ENCODE measurements at regions not wholly inside any gene's neighbourhood (a gene's known extent, or its start where the extent isn't known, plus 50 kb on each side); places are given as distances from the start of the nearest gene placed in this dataset.
"Not testable (repeated sequence)": the region's sequence is repeated elsewhere in the genome, so short reads cannot be mapped to it uniquely, and the experiment has no call there.

DNA sequence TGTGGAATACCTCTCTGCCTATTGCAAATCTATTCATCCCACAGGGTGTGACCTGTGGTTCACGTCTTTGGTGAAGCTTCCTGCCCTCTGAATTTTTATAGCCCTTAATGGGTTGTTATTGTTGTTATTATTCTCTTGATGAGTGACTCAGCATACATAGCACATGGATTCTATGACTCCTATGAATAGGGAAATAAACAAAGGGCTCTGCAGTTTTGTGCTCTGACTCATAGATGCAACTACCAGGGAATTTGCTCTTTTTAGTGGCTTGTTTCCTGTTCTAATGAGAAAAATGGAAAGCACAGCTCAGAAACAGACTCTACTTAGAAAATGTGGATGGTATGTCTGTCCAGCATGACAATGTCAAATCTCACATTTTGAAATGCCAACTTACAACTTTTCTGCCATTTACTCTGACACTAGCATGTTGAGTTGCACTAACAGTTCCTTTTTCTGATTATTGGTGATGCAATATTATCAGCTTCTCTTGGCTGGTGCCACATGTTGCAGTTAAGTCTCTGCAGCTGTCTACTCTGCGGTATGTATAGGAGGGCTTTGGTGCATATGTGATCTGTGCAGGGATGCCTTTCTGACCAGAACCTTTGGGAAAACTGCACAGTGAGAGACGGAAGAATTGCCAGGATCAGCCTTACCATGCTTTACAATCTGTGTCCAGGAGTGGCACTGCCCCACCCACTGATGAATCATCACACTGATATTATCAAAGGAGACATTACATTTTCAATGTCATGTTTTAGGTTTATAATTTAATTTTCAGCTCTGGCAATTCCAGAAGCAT is 996.4 kb upstream of the WWC1 start:
- in situ Hi-C loops (cut with MboI; ENCODE audit: low sequenced_read_pairs), result no loop called here

DNA sequence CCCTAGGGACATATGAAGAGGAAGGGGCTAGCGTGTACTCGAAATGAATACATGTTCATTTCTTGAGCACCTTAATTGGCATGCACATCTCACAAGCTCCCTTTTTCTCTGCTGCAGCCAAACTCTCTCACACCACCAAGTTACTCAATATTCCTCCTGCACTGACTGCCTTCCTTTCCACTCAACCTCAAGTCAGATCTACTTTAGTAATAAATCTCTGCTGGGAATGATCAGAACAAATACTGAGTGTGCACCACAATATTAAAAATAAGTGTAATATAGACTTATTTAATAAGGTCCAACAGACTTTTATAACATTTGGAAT is 995.8 kb upstream of the WWC1 start:
- in situ Hi-C loops (cut with MboI; ENCODE audit: low sequenced_read_pairs), result no loop called here

- in situ Hi-C loops (cut with MboI; ENCODE audit: low sequenced_read_pairs), result no loop called here
Observed at GRCh38 chr5:167296066-167296465, 995.4 kb upstream of the WWC1 start.

GRCh38 chr5:167296661-167297060 is 994.8 kb upstream of the WWC1 start:
- in situ Hi-C loops (cut with MboI; ENCODE audit: low sequenced_read_pairs), result no loop called here

DNA sequence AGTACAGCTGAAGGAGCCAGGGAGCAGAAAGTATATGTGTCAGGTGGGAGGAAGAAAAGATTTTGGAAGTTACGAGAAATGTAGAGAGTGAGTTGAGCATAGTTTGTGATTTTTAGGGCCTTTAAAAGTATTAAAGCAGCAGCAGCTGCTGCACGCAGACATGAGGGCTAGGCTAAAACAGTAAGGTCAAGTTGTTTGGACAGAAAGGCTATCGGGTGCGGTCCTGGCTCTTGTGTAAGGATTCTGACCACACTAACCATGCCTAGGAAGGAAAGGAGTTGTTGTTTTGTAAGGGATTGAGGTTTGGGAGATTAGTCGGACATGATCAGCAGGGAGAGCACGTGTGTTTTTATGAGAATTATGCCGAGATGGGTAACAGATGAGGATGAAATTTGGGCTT is 991.6 kb upstream of the WWC1 start:
- in situ Hi-C loops (cut with MboI; ENCODE audit: low sequenced_read_pairs), result not testable (repeated sequence)

DNA sequence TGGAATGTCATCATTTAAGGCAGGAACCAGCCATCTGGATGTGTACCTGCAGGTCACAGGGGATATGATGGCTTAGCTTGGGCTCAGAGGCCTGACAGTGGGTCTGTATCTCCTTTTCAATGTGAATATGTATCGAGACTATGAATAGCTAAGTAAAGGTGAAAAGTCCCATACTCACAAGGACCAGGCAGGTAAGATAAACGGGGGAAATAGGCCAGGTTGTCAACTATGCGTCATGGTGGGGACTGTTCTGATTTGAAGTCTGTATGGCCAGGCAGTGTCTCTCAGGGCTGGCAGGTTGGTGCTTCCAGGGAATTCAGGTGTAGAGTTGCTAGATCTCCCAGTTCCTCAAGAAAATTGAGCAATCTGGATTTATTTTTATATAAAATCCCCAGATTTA is 987.9 kb upstream of the WWC1 start:
- in situ Hi-C loops (cut with MboI; ENCODE audit: low sequenced_read_pairs), result no loop called here

- in situ Hi-C loops (cut with MboI; ENCODE audit: low sequenced_read_pairs), result no loop called here
Observed at GRCh38 chr5:167304834-167305469, 986.5 kb upstream of the WWC1 start.

- in situ Hi-C loops (cut with MboI; ENCODE audit: low sequenced_read_pairs), result no loop called here
Observed at GRCh38 chr5:167305591-167306213, 985.7 kb upstream of the WWC1 start.

DNA sequence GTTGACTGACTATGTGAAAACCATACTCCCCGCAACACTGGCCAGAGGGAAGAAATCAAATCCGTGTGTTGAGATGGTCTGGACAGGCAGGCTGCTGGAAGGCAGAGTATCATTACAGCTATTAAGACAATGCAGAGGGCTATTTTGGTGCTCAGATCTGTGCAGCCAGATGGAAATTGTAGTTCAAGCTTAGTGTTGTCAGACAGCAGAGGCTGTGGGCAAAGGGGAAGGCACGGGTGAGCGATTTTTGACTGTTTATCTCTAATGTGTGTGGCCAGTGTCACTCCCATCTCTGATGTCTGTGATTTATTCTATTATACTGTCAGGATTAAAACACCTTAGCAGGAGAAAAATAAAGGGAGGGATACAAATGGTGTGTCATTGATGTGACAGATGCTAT is 984.4 kb upstream of the WWC1 start:
- in situ Hi-C loops (cut with MboI; ENCODE audit: low sequenced_read_pairs), result no loop called here

- in situ Hi-C loops (cut with MboI; ENCODE audit: low sequenced_read_pairs), result no loop called here
Observed at GRCh38 chr5:167308466-167308865, 983.0 kb upstream of the WWC1 start.

DNA sequence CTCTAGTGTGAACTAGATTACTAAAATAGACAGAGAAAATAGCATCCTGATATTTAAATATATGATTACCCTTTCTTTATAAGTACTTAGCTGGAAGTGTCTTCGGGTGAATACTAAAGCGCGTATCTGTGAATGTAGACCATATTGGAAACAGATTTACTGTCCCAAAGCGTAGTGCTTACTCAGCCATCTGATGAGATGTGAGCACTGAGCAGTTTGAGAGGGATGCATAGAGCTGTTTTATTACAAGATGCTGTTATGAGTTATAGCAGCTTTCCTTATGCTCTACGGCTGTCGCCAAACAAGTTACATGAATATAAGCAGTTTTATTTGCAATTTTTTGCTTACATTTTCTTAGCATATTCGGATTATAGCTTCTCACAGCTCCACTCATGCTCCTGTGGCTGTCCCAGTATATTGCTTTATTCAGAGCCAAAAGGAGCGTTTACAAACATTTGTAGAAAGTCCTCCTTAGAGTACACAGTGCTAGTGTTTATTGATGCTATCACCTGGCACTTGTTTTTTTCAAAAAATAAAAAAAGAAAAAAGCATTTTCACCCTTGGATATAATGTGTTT is 981.4 kb upstream of the WWC1 start:
- in situ Hi-C loops (cut with MboI; ENCODE audit: low sequenced_read_pairs), result no loop called here

DNA sequence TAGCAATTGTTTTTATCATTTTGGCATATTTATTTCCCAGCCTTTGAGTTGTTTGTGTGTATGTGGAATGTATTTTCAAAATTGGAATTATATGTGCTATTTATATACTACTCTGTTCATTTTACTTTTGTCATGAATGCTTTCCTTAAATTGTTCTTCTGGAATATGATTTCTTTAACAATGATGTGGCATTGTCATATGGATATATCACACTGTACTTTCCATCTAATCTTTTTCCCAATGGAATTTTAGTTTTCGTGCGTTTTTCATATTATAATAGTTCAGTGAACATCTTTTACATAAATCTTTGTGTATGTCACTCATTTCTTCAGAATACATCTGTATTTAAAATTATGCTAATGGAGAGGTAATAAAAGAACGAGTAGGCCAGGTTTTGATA is 980.1 kb upstream of the WWC1 start:
- in situ Hi-C loops (cut with MboI; ENCODE audit: low sequenced_read_pairs), result no loop called here

- in situ Hi-C loops (cut with MboI; ENCODE audit: low sequenced_read_pairs), result no loop called here
Observed at GRCh38 chr5:167312225-167312624, 979.2 kb upstream of the WWC1 start.

DNA sequence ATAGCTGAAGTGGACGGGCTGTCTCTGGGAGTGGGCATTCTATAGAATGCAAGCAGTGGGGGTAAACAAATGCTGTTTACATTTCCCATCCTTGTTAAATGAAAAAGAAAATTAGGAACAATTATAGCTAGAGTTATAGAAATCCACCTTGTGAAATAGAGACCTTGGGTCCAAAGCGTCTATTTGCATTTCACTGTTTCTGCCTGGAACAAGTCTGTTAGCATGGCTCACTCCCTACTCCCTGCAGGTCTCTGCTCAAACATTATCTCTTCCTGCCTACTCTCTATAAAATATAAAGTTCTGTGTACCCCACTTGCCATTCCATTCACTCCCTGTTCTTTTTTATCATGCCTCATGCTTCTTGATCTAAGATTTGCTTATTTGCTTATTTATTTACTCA is 975.7 kb upstream of the WWC1 start:
- in situ Hi-C loops (cut with MboI; ENCODE audit: low sequenced_read_pairs), result no loop called here

GRCh38 chr5:167317884-167318283 is 973.6 kb upstream of the WWC1 start:
- in situ Hi-C loops (cut with MboI; ENCODE audit: low sequenced_read_pairs), result no loop called here

DNA sequence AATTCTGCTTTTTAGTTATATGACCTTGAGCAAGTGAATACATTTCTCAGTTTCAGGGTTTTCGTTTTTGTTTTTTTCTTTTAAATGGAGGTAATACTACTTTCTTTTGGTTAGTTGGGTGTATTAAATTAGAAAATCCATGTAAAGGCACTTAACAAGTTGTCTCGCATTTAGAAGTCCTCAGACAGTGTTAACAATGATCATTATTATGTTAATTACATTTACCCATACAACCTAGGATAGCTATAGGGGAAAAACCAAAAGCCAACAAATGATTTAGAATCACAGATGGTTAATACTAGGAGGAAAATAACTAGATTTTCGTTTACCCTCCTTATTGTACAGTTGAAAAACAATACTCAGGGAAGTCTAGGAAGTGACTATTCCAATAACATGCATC is 972.2 kb upstream of the WWC1 start:
- in situ Hi-C loops (cut with MboI; ENCODE audit: low sequenced_read_pairs), result no loop called here

DNA sequence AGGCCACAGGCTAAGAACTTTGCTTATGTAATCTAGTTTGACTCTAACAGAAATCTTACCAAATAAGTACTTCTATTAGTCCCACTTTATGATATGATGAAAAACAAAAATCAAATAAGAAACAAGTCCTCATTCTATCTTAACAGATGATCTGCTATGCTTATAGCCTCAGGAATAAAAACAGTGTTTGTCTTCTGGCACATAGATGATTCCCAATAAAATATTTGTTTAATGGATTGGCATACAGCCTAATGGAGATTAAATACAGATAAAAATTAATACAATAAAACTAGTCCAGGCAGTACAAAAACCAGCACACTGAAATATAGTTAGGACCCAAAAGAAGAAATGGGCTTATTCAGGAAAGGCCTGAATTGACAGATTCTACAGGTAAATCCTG is 971.4 kb upstream of the WWC1 start:
- in situ Hi-C loops (cut with MboI; ENCODE audit: low sequenced_read_pairs), result no loop called here

DNA sequence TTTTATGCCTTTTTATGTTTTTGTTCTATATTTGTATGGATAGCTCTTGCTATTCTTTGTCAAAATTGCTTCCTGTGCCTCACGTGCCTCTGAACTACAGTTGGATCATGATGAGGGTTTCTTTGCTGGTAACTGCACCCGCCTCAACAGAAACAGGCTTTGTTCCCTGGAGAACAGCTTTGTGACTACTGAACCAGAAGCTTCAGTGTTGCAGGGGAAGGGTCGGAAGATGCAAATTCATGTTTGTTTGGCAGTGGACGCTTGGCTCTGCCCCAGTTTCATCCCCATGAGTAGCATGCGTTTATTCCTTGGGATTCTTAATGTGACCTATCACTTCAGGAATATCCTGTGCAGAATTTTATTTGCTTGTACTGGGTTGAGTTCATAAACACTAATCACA is 959.1 kb upstream of the WWC1 start:
- in situ Hi-C loops (cut with MboI; ENCODE audit: low sequenced_read_pairs), result no loop called here

- in situ Hi-C loops (cut with MboI; ENCODE audit: low sequenced_read_pairs), result no loop called here
Observed at GRCh38 chr5:167336161-167336560, 955.3 kb upstream of the WWC1 start.

- in situ Hi-C loops (cut with MboI; ENCODE audit: low sequenced_read_pairs), result no loop called here
Observed at GRCh38 chr5:167339205-167339604, 952.2 kb upstream of the WWC1 start.

DNA sequence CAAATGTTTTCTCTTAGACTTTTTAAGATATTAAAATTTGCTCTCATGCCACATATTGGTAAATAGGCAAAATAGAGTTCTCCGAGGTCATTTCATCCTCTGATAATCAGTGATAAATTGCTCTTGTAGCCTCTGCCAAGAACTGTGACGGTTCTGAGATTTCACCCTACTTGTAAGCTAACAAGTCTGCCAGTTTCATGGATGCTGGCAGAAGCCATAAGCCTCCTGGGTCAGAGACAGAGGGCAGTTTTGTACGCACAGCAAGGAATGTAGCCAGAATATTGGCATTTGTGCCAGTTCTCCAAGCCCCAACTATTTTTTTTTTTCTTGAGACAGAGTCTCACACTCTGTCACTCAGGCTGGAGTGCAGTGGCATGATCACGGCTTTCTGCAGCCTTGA is 945.0 kb upstream of the WWC1 start:
- in situ Hi-C loops (cut with MboI; ENCODE audit: low sequenced_read_pairs), result no loop called here
